HEK293 (cell line): ENCODE measurements at regions not wholly inside any gene's neighbourhood (a gene's known extent, or its start where the extent isn't known, plus 50 kb on each side); places are given as distances from the start of the nearest gene placed in this dataset.

ENCODE experiments used
- CTCF ChIA-PET: fragments of 350-600 bp; formaldehyde crosslinking; extraction: SDS; loops from one replicate; lab custom pipeline; 2021; ENCODE audit warnings: antibody characterized with exemption; lab: Yijun Ruan, JAX
- POLR2A ChIA-PET: fragments of 300-600 bp; formaldehyde crosslinking; extraction: SDS; loops from one replicate; lab custom pipeline; 2020; ENCODE audit warnings: antibody characterized with exemption, inconsistent platforms; lab: Yijun Ruan, JAX
- H3K27ac ChIP-seq: fragments of 200-500 bp; sonication (Bioruptor generic); 2 replicates; pipeline ENCODE4 v1.5.1; 2014; ENCODE audit warnings: low read depth, low read length, control low read depth, inconsistent platforms; ENCODE audit errors: extremely low read depth
- H3K36me3 ChIP-seq, 2 experiments: fragments of 200-500 bp in 1 of 2; sonication (Bioruptor generic) in 1 of 2; 1 replicate in 1 of 2; 2 replicates in 1 of 2; pipeline ENCODE4 v1.5.1; 2014 to 2017; ENCODE audit warnings: inconsistent platforms in 2 of 2, low read length in 2 of 2; ENCODE audit not compliant: control insufficient read depth in 2 of 2, insufficient read depth in 1 of 2
- H3K4me1 ChIP-seq: fragments of 200-500 bp; sonication (Bioruptor generic); 2 replicates; pipeline ENCODE4 v1.5.1; 2014; ENCODE audit warnings: mild to moderate bottlenecking, low read length, inconsistent platforms; ENCODE audit not compliant: control insufficient read depth, insufficient read depth
- H3K4me3 ChIP-seq: 2 replicates; pipeline ENCODE4 v1.5.1; 2011; ENCODE audit warnings: low read depth, mild to moderate bottlenecking, control low read depth, low read length, moderate library complexity
- H3K9me3 ChIP-seq: fragments of 200-500 bp; sonication (Bioruptor generic); 2 replicates; pipeline ENCODE4 v1.5.1; 2014; ENCODE audit warnings: low read depth, low read length, inconsistent platforms; ENCODE audit not compliant: control insufficient read depth, insufficient read depth
- GLIS1 ChIP-seq: fragments of 450-650 bp; formaldehyde crosslinking; IDR thresholded peaks from 2 replicates; pipeline ENCODE4 v1.5.1; 2016; ENCODE audit warnings: missing biosample characterization, missing genetic modification characterization
- ZBTB20 ChIP-seq: fragments of 450-650 bp; formaldehyde crosslinking; IDR thresholded peaks from 2 replicates; pipeline ENCODE4 v1.5.1; 2016; ENCODE audit warnings: missing biosample characterization, missing genetic modification characterization
- ZNF10 ChIP-seq: fragments of 450-650 bp; formaldehyde crosslinking; IDR thresholded peaks from 2 replicates; pipeline ENCODE4 v1.5.1; 2017; ENCODE audit warnings: missing biosample characterization, missing genetic modification characterization
- ZNF2 ChIP-seq: fragments of 450-650 bp; formaldehyde crosslinking; IDR thresholded peaks from 2 replicates; pipeline ENCODE4 v1.5.1; 2016; ENCODE audit warnings: missing biosample characterization, missing genetic modification characterization
- ZNF214 ChIP-seq: fragments of 450-650 bp; formaldehyde crosslinking; IDR thresholded peaks from 2 replicates; pipeline ENCODE4 v1.5.1; 2017; ENCODE audit warnings: missing biosample characterization, mild to moderate bottlenecking, missing genetic modification characterization, borderline replicate concordance
- ZNF274 ChIP-seq, 2 experiments: fragments of 200-500 bp in 1 of 2; fragments of 450-650 bp in 1 of 2; sonication (Bioruptor generic) in 1 of 2; formaldehyde crosslinking in 1 of 2; IDR thresholded peaks; 2 replicates each; pipeline versions ENCODE4 v1.5.1 to v1.6.1; 2014 to 2016; ENCODE audit warnings: borderline replicate concordance in 1 of 2, inconsistent platforms in 1 of 2, low read length in 1 of 2, missing biosample characterization in 1 of 2, missing genetic modification characterization in 1 of 2
- ZNF37A ChIP-seq: fragments of 450-650 bp; IDR thresholded peaks from 2 replicates; pipeline ENCODE4 v1.5.1; 2018; ENCODE audit warnings: missing biosample characterization, missing genetic modification characterization
- ZNF426 ChIP-seq: fragments of 450-650 bp; formaldehyde crosslinking; IDR thresholded peaks from 2 replicates; pipeline ENCODE4 v1.5.1; 2017; ENCODE audit warnings: missing biosample characterization, missing genetic modification characterization, mild to moderate bottlenecking, inconsistent platforms, moderate library complexity
- ZNF510 ChIP-seq: fragments of 450-650 bp; formaldehyde crosslinking; IDR thresholded peaks from 2 replicates; pipeline ENCODE4 v1.5.1; 2018; ENCODE audit warnings: mild to moderate bottlenecking, missing genetic modification characterization, missing biosample characterization; ENCODE audit not compliant: insufficient replicate concordance
- ZNF76 ChIP-seq: fragments of 450-650 bp; formaldehyde crosslinking; IDR thresholded peaks from 2 replicates; pipeline ENCODE4; 2016; ENCODE audit warnings: low read depth, missing biosample characterization, missing genetic modification characterization, borderline replicate concordance
- ZNF791 ChIP-seq: fragments of 450-650 bp; formaldehyde crosslinking; IDR thresholded peaks from 2 replicates; pipeline ENCODE4 v1.5.1; 2016; ENCODE audit warnings: missing biosample characterization, missing genetic modification characterization
- TF ChIP-seq, protein P1 (sequence below): fragments of 450-650 bp; formaldehyde crosslinking; IDR thresholded peaks from 2 replicates; pipeline ENCODE4 v1.5.1; 2016; ENCODE audit warnings: missing biosample characterization, missing genetic modification characterization
- TF ChIP-seq, protein P2 (sequence below): fragments of 450-650 bp; formaldehyde crosslinking; IDR thresholded peaks from 2 replicates; pipeline ENCODE4 v1.5.1; 2016; ENCODE audit warnings: missing biosample characterization, missing genetic modification characterization
- TF ChIP-seq, protein P3 (sequence below): fragments of 450-650 bp; formaldehyde crosslinking; IDR thresholded peaks from 2 replicates; pipeline ENCODE4 v1.5.1; 2016; ENCODE audit warnings: missing biosample characterization, missing genetic modification characterization
- TF ChIP-seq, protein P4 (sequence below): fragments of 450-650 bp; formaldehyde crosslinking; IDR thresholded peaks from 2 replicates; pipeline ENCODE4 v1.5.1; 2016; ENCODE audit warnings: missing biosample characterization, missing genetic modification characterization, low read depth
- TF ChIP-seq, protein P5 (sequence below): fragments of 450-650 bp; formaldehyde crosslinking; IDR thresholded peaks from 2 replicates; pipeline ENCODE4 v1.5.1; 2016; ENCODE audit warnings: missing biosample characterization, missing genetic modification characterization
- TF ChIP-seq, protein P6 (sequence below): fragments of 450-650 bp; formaldehyde crosslinking; IDR thresholded peaks from 2 replicates; pipeline ENCODE4; 2016; ENCODE audit warnings: missing biosample characterization, missing genetic modification characterization

DNA sequence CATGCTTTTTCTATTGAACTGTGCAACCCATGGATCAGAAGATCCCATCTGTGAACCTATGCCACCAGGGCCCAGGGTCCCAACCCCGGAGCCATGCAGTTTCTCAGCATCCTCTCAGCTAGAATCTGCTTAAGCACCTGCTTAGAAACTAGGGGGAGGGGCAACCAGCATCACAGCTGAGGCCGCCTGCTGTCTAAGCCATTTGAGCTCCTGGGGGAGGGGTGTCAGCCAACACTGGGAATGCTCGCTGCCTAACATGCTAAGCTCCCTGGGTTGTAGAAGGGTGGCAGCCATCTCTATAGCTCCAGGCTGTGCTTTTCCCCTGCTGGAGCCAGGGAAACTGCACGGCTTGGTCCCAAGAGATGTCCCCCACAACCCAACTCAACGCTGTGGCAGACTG is 322.8 kb downstream of the EDEM1 start:
- ChIA-PET CTCF (interaction anchor here (0.6 kb wide), 1 partner anchor 1159 kb away, joined by 4 read pairs; no protein-coding TSS in a partner anchor), POLR2A (no interaction called here)
- TF ChIP-seq ZNF37A (tag by site-specific recombination) (no peak), ZNF214 (tag by site-specific recombination) (no peak)
- H3K36me3 ChIP-seq, result no peaks in the 10 kb centered on the region
- no peaks in the 10 kb centered on the region for H3K9me3 ChIP-seq
- no peak overlapping the region for H3K4me3 ChIP-seq
- H3K27ac ChIP-seq, result no peak overlapping the region
- H3K4me1 ChIP-seq, result no peaks in the 10 kb centered on the region

DNA sequence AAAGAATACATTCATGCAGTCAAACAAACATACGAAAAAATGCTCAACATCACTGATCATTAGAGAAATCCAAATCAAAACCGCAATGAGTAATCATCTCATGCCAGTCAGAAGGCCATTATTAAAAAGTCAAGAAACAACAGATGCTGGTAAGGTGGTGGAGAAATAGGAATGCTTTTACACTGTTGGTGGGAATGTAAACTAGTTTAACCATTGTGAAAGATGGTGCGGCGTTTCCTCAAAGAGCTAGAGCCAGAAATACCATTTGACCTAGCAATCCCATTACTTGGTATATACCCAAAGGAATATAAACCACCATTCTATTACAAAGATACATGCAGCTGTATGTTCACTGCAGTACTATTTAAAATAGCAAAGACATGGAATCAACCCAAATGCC is 330.4 kb downstream of the EDEM1 start:
- TF ChIP-seq ZNF274 (IDR thresholded peaks at IDR 0.05; ENCODE audit: low read length) (no peak), ZNF274 (tag by site-specific recombination; IDR thresholded peaks at IDR 0.05; ENCODE audit: borderline replicate concordance) (no peak), ZNF510 (tag by site-specific recombination) (no peak), ZNF76 (no peak), GLIS1 (tag by site-specific recombination) (no peak), ZNF791 (no peak), ZBTB20 (tag by site-specific recombination) (no peak), ZNF10 (no peak), ZNF426 (tag by site-specific recombination) (no peak), ZNF2 (tag by site-specific recombination) (no peak)
- TF ChIP-seq, protein P1, sequence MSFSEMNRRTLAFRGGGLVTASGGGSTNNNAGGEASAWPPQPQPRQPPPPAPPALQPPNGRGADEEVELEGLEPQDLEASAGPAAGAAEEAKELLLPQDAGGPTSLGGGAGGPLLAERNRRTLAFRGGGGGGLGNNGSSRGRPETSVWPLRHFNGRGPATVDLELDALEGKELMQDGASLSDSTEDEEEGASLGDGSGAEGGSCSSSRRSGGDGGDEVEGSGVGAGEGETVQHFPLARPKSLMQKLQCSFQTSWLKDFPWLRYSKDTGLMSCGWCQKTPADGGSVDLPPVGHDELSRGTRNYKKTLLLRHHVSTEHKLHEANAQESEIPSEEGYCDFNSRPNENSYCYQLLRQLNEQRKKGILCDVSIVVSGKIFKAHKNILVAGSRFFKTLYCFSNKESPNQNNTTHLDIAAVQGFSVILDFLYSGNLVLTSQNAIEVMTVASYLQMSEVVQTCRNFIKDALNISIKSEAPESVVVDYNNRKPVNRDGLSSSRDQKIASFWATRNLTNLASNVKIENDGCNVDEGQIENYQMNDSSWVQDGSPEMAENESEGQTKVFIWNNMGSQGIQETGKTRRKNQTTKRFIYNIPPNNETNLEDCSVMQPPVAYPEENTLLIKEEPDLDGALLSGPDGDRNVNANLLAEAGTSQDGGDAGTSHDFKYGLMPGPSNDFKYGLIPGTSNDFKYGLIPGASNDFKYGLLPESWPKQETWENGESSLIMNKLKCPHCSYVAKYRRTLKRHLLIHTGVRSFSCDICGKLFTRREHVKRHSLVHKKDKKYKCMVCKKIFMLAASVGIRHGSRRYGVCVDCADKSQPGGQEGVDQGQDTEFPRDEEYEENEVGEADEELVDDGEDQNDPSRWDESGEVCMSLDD (tag by site-specific recombination), result no peak
- TF ChIP-seq, protein P2, sequence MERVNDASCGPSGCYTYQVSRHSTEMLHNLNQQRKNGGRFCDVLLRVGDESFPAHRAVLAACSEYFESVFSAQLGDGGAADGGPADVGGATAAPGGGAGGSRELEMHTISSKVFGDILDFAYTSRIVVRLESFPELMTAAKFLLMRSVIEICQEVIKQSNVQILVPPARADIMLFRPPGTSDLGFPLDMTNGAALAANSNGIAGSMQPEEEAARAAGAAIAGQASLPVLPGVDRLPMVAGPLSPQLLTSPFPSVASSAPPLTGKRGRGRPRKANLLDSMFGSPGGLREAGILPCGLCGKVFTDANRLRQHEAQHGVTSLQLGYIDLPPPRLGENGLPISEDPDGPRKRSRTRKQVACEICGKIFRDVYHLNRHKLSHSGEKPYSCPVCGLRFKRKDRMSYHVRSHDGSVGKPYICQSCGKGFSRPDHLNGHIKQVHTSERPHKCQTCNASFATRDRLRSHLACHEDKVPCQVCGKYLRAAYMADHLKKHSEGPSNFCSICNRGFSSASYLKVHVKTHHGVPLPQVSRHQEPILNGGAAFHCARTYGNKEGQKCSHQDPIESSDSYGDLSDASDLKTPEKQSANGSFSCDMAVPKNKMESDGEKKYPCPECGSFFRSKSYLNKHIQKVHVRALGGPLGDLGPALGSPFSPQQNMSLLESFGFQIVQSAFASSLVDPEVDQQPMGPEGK (tag by site-specific recombination), result no peak
- TF ChIP-seq, protein P3, sequence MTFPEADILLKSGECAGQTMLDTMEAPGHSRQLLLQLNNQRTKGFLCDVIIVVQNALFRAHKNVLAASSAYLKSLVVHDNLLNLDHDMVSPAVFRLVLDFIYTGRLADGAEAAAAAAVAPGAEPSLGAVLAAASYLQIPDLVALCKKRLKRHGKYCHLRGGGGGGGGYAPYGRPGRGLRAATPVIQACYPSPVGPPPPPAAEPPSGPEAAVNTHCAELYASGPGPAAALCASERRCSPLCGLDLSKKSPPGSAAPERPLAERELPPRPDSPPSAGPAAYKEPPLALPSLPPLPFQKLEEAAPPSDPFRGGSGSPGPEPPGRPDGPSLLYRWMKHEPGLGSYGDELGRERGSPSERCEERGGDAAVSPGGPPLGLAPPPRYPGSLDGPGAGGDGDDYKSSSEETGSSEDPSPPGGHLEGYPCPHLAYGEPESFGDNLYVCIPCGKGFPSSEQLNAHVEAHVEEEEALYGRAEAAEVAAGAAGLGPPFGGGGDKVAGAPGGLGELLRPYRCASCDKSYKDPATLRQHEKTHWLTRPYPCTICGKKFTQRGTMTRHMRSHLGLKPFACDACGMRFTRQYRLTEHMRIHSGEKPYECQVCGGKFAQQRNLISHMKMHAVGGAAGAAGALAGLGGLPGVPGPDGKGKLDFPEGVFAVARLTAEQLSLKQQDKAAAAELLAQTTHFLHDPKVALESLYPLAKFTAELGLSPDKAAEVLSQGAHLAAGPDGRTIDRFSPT, result no peak
- TF ChIP-seq, protein P4, sequence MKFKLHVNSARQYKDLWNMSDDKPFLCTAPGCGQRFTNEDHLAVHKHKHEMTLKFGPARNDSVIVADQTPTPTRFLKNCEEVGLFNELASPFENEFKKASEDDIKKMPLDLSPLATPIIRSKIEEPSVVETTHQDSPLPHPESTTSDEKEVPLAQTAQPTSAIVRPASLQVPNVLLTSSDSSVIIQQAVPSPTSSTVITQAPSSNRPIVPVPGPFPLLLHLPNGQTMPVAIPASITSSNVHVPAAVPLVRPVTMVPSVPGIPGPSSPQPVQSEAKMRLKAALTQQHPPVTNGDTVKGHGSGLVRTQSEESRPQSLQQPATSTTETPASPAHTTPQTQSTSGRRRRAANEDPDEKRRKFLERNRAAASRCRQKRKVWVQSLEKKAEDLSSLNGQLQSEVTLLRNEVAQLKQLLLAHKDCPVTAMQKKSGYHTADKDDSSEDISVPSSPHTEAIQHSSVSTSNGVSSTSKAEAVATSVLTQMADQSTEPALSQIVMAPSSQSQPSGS (tag by site-specific recombination), result no peak
- TF ChIP-seq, protein P5, sequence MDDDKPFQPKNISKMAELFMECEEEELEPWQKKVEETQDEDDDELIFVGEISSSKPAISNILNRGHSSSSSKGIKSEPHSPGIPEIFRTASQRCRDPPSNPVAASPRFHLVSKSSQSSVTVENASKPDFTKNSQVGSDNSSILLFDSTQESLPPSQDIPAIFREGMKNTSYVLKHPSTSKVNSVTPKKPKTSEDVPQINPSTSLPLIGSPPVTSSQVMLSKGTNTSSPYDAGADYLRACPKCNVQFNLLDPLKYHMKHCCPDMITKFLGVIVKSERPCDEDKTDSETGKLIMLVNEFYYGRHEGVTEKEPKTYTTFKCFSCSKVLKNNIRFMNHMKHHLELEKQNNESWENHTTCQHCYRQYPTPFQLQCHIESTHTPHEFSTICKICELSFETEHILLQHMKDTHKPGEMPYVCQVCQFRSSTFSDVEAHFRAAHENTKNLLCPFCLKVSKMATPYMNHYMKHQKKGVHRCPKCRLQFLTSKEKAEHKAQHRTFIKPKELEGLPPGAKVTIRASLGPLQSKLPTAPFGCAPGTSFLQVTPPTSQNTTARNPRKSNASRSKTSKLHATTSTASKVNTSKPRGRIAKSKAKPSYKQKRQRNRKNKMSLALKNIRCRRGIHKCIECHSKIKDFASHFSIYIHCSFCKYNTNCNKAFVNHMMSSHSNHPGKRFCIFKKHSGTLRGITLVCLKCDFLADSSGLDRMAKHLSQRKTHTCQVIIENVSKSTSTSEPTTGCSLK (tag by site-specific recombination), result no peak
- TF ChIP-seq, protein P6, sequence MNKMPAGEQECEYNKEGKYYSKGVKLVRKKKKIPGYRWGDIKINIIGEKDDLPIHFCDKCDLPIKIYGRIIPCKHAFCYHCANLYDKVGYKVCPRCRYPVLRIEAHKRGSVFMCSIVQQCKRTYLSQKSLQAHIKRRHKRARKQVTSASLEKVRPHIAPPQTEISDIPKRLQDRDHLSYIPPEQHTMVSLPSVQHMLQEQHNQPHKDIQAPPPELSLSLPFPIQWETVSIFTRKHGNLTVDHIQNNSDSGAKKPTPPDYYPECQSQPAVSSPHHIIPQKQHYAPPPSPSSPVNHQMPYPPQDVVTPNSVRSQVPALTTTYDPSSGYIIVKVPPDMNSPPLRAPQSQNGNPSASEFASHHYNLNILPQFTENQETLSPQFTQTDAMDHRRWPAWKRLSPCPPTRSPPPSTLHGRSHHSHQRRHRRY, result no peak
- no peaks in the 10 kb centered on the region for H3K4me1 ChIP-seq
- H3K36me3 ChIP-seq, result no peaks in the 10 kb centered on the region
- CTCF ChIA-PET, result interaction anchor here (0.7 kb wide), 1 partner anchor 29 kb away, joined by 3 read pairs; no protein-coding TSS in a partner anchor
- H3K27ac ChIP-seq, result no peak overlapping the region
- H3K4me3 ChIP-seq, result no peak overlapping the region
- H3K9me3 ChIP-seq, result no peaks in the 10 kb centered on the region
- POLR2A ChIA-PET, result no interaction called here
